ENCODE measurements at regions not wholly inside any gene's neighbourhood (a gene's known extent, or its start where the extent isn't known, plus 50 kb on each side); places are given as distances from the start of the nearest gene placed in this dataset.

DNA sequence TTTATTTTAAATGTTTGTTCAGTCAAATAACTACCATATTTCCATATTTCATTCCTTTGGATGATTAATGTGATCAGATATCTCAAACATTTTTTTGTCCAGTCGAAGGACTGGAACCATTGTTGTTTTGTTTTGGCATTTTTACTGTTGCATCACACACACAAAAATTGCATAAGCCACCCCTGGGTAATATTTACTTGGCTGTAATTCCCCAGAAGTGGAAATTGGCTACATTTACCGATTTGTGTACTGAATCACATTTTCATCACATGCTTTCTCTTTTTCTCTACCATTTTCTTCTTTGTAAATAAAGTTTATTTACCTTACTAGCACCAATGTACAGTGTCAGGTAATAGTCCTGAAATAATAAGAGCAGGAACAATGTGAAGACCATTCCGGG is 1729.7 kb upstream of the WWC1 start:
- no peaks in the 10 kb centered on the region; the same call in 1 of the 2 replicates for H3K9me2 ChIP-seq (replicated peaks; ENCODE audit: insufficient read depth, low read length)
- H3K36me3 ChIP-seq (ENCODE audit: low read length) = no peaks in the 10 kb centered on the region
- H3K9ac ChIP-seq (ENCODE audit: low read length) = no peak overlapping the region
- no peaks in the 10 kb centered on the region for H3K9me3 ChIP-seq (ENCODE audit: insufficient read depth, low read length)
- H3K27ac ChIP-seq (ENCODE audit: low read depth, low read length) = no peak overlapping the region
- H3F3A ChIP-seq (ENCODE audit: insufficient read depth) = no peaks in the 10 kb centered on the region
- H2AFZ ChIP-seq (ENCODE audit: low read depth, low read length, severe bottlenecking) = no peak overlapping the region
- no peak overlapping the region for H3K4me3 ChIP-seq (ENCODE audit: insufficient read depth, low read length, poor library complexity, severe bottlenecking)
- no peaks in the 10 kb centered on the region for H3K27me3 ChIP-seq (ENCODE audit: low read length)
- no peaks in the 10 kb centered on the region for H4K20me1 ChIP-seq (ENCODE audit: low read depth, low read length)
- no peak for TF ChIP-seq EZH2phosphoT487 (conservative IDR thresholded peaks at IDR 0.05; ENCODE audit: low read length)
- H3K79me2 ChIP-seq (ENCODE audit: insufficient read depth, low read length) = no peaks in the 10 kb centered on the region
- H3K4me2 ChIP-seq (ENCODE audit: low read depth, low read length, poor library complexity, severe bottlenecking) = no peak overlapping the region

DNA sequence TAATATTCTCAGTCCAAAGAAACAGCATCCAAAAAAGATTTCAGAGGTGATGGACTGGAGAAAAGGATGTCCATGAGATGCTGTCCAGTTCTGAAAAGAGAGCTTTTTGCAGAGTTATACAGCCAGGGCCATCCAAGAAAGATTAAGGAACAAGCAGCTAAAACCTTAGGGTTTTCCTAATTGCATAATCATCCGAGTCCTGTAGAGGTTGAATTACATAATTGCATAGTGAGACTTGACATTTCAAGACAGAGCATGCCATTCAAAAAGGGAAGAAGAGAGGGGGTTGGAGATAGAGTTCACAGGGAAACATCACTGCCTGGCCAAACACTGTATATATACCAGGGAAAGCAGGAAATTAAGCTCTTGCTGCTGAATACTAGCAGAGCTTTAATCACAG is 1729.2 kb upstream of the WWC1 start:
- TF ChIP-seq EZH2phosphoT487 (conservative IDR thresholded peaks at IDR 0.05; ENCODE audit: low read length) = no peak
- TF ChIP-seq, protein P1, sequence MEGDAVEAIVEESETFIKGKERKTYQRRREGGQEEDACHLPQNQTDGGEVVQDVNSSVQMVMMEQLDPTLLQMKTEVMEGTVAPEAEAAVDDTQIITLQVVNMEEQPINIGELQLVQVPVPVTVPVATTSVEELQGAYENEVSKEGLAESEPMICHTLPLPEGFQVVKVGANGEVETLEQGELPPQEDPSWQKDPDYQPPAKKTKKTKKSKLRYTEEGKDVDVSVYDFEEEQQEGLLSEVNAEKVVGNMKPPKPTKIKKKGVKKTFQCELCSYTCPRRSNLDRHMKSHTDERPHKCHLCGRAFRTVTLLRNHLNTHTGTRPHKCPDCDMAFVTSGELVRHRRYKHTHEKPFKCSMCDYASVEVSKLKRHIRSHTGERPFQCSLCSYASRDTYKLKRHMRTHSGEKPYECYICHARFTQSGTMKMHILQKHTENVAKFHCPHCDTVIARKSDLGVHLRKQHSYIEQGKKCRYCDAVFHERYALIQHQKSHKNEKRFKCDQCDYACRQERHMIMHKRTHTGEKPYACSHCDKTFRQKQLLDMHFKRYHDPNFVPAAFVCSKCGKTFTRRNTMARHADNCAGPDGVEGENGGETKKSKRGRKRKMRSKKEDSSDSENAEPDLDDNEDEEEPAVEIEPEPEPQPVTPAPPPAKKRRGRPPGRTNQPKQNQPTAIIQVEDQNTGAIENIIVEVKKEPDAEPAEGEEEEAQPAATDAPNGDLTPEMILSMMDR (IDR thresholded peaks at IDR 0.05; ENCODE audit: insufficient read depth, low read length, poor library complexity, severe bottlenecking) = no peak
- Histone ChIP-seq H3K36me3 (ENCODE audit: low read length) (no peaks in the 10 kb centered on the region), H3K27me3 (ENCODE audit: low read length) (no peaks in the 10 kb centered on the region), H3K4me3 (ENCODE audit: insufficient read depth, low read length, poor library complexity, severe bottlenecking) (no peak overlapping the region), H4K20me1 (ENCODE audit: low read depth, low read length) (no peaks in the 10 kb centered on the region), H3K9ac (ENCODE audit: low read length) (no peak overlapping the region), H3F3A (ENCODE audit: insufficient read depth) (no peaks in the 10 kb centered on the region), H3K27ac (ENCODE audit: low read depth, low read length) (no peak overlapping the region), H3K79me2 (ENCODE audit: insufficient read depth, low read length) (no peaks in the 10 kb centered on the region), H3K9me2 (replicated peaks; ENCODE audit: insufficient read depth, low read length) (no peaks in the 10 kb centered on the region; the same call in 1 of the 2 replicates), H3K4me2 (ENCODE audit: low read depth, low read length, poor library complexity, severe bottlenecking) (no peak overlapping the region), H3K9me3 (ENCODE audit: insufficient read depth, low read length) (no peaks in the 10 kb centered on the region), H2AFZ (ENCODE audit: low read depth, low read length, severe bottlenecking) (no peak overlapping the region)

DNA sequence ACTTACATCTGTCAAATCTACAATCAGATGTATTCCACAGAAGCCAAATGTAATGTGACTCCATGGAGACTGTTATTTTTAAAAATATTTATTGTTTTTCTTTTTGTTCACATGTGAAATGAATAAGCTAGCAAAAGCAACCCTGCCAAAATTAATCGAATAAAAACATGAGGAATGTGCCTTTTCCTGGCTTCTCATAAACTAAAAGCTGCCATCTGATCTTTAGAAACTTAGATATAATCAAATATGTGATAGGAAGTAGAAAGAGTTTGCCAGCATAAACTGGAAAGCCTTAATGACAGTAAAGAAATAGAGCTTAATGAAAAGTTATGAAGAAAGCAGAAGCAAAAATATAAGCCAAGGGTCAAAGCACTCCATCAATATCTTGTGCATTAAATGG is 1724.7 kb upstream of the WWC1 start:
- Histone ChIP-seq H3K9ac (ENCODE audit: low read length) (no peak overlapping the region), H3K27ac (ENCODE audit: low read depth, low read length) (no peak overlapping the region), H3K79me2 (ENCODE audit: insufficient read depth, low read length) (no peaks in the 10 kb centered on the region), H3K27me3 (ENCODE audit: low read length) (no peaks in the 10 kb centered on the region), H3F3A (ENCODE audit: insufficient read depth) (no peaks in the 10 kb centered on the region), H3K36me3 (ENCODE audit: low read length) (no peaks in the 10 kb centered on the region), H3K4me2 (ENCODE audit: low read depth, low read length, poor library complexity, severe bottlenecking) (no peak overlapping the region), H3K9me2 (replicated peaks; ENCODE audit: insufficient read depth, low read length) (no peaks in the 10 kb centered on the region), H3K4me3 (ENCODE audit: insufficient read depth, low read length, poor library complexity, severe bottlenecking) (no peak overlapping the region), H4K20me1 (ENCODE audit: low read depth, low read length) (no peaks in the 10 kb centered on the region), H2AFZ (ENCODE audit: low read depth, low read length, severe bottlenecking) (no peak overlapping the region), H3K9me3 (ENCODE audit: insufficient read depth, low read length) (no peaks in the 10 kb centered on the region)
- no peak for TF ChIP-seq EZH2phosphoT487 (conservative IDR thresholded peaks at IDR 0.05; ENCODE audit: low read length)
- TF ChIP-seq, protein P1 (IDR thresholded peaks at IDR 0.05; ENCODE audit: insufficient read depth, low read length, poor library complexity, severe bottlenecking) = no peak

DNA sequence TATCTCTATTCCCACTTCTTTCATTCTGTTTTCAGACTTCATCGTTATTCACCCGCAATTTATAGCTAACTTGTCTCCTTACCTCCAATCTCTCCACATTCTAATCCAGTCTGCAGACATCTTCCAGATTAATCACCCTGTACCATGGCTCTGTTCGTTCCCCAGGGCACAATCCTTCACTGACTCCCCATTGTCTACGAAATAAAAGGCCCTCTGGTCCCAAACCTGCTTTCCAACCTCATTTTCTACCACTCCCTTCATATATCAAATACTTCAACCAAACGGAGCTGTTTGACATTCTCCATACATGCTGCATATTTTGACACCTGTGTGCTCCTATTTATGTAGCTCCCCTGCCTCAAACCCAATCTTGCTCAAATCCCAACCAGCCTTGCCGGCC is 1720.6 kb upstream of the WWC1 start:
- Histone ChIP-seq H3K9me2 (replicated peaks; ENCODE audit: insufficient read depth, low read length) (no peaks in the 10 kb centered on the region), H3F3A (ENCODE audit: insufficient read depth) (no peaks in the 10 kb centered on the region), H3K79me2 (ENCODE audit: insufficient read depth, low read length) (no peaks in the 10 kb centered on the region), H3K27ac (ENCODE audit: low read depth, low read length) (no peak overlapping the region), H2AFZ (ENCODE audit: low read depth, low read length, severe bottlenecking) (no peak overlapping the region), H3K4me3 (ENCODE audit: insufficient read depth, low read length, poor library complexity, severe bottlenecking) (no peak overlapping the region), H3K4me2 (ENCODE audit: low read depth, low read length, poor library complexity, severe bottlenecking) (no peak overlapping the region), H4K20me1 (ENCODE audit: low read depth, low read length) (no peaks in the 10 kb centered on the region), H3K9me3 (ENCODE audit: insufficient read depth, low read length) (no peaks in the 10 kb centered on the region), H3K9ac (ENCODE audit: low read length) (no peak overlapping the region), H3K36me3 (ENCODE audit: low read length) (no peaks in the 10 kb centered on the region), H3K27me3 (ENCODE audit: low read length) (no peaks in the 10 kb centered on the region)
- TF ChIP-seq EZH2phosphoT487 (conservative IDR thresholded peaks at IDR 0.05; ENCODE audit: low read length) = no peak
- TF ChIP-seq, protein P1 (IDR thresholded peaks at IDR 0.05; ENCODE audit: insufficient read depth, low read length, poor library complexity, severe bottlenecking) = no peak

Data from SU-DHL-6 (cell line).